ENCODE measurements at regions not wholly inside any gene's neighbourhood (a gene's known extent, or its start where the extent isn't known, plus 50 kb on each side); places are given as distances from the start of the nearest gene placed in this dataset.
"Not testable (repeated sequence)": the region's sequence is repeated elsewhere in the genome, so short reads cannot be mapped to it uniquely, and the experiment has no call there.

DNA sequence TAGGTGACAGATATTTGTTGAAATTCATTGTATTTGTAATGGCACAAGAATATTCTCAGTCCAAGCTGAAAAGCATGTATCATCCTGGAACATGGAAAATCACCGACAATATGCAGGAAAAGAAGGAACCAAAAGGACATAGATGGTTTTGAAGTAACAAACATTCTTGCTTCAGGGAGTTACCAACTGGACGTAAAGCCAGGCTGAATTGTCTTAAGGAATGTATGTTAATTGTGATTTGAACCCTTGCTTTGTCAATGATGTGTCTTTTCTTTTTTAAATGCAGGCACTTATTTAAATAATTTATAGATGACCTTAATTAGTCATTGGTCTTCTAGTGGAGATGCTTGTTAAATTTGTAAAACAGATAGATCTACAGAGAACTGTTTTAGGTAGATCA lies 489.4 kb upstream of the ZP4 start:
- peaks cover 3% of the 10 kb centered on the region; the same call in 1 of the 2 replicates for H3K9me3 Mint-ChIP-seq
- no peaks in the 10 kb centered on the region for H3K27me3 Mint-ChIP-seq (ENCODE audit: low read depth)
- peaks cover 3% of the 10 kb centered on the region; the same call in 1 of the 2 replicates for H3K36me3 Mint-ChIP-seq
- H3K4me1 Mint-ChIP-seq = peaks cover 72% of the 10 kb centered on the region
- TF ChIP-seq ZNF317 (CRISPR knock-in tag; IDR thresholded peaks at IDR 0.05; ENCODE audit: borderline replicate concordance, low read depth) (no peak), CBFB (CRISPR knock-in tag; IDR thresholded peaks at IDR 0.05; ENCODE audit: low read depth) (0 out of 2 replicates have a peak, but pooled peaks have one; percentile 22)
- no peak for DNase-seq (ENCODE audit: low spot score)
- POLR2A ChIA-PET = no interaction called here
- CTCF ChIA-PET = no interaction called here
- no peak overlapping the region for H3K4me3 Mint-ChIP-seq
- ATAC-seq = peak; percentile 51
- peak overlapping the region; percentile 99 for H3K27ac Mint-ChIP-seq

DNA sequence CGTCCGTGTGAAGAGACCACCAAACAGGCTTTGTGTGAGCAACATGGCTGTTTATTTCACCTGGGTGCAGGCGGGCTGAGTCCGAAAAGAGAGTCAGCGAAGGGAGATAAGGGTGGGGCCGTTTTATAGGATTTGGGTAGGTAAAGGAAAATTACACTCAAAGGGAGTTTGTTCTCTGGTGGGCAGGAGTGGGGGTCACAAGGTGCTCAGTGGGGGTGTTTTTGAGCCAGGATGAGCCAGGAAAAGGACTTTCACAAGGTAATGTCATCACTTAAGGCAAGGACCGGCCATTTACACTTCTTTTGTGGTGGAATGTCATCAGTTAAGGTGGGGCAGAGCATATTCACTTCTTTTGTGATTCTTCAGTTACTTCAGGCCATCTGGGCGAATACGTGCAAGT lies 488.7 kb upstream of the ZP4 start:
- CTCF ChIA-PET; H3K4me3 Mint-ChIP-seq; ATAC-seq; DNase-seq (ENCODE audit: low spot score); H3K36me3 Mint-ChIP-seq; H3K27me3 Mint-ChIP-seq (ENCODE audit: low read depth); H3K9me3 Mint-ChIP-seq; POLR2A ChIA-PET: not testable (repeated sequence)
- Mint-ChIP-seq H3K4me1 (peaks cover 72% of the 10 kb centered on the region), H3K27ac (peak overlapping the region; percentile 99)
- peak; percentile 61; the same call in 1 of the 2 replicates for TF ChIP-seq TEAD1 (CRISPR knock-in tag; IDR thresholded peaks at IDR 0.05)

DNA sequence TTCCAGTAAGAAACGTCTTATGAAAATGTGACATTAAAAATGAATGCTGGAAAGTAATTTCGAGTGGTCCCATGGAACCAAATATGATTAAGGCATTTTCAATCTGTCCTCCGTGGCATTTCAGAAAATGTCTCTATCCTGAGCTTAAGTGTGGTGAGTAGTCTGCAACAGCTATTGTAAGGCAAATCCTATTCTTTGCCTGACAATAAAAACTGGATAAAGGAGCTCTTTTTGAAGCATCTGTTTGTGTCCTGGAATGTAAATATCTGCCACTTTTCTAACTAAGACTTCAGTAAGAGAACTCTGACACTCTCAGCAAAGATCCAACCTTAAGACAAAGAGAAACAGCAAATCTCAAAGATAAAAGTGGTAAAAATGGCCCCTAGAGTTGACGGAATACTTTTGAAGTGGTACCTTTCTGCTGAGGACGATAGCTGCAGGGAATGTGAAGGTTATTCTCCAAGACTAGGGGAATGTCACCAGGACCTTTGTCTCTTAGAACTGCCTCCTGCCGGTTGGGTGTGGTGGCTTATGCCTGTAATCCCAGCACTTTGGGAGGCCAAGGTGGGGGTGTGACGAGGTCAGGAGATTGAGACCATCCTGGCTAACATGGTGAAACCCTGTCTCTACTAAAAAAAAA lies 486.7 kb upstream of the ZP4 start:
- 0 out of 2 replicates have a peak, but pooled peaks have one; percentile 44 for TF ChIP-seq ZNF263 (CRISPR knock-in tag; IDR thresholded peaks at IDR 0.05; ENCODE audit: low read depth)
- TF ChIP-seq ZNF425 (CRISPR knock-in tag; conservative IDR thresholded peaks at IDR 0.05) = 0 out of 2 replicates have a peak, but pooled peaks have one; percentile 38
- TF ChIP-seq JUN (CRISPR knock-in tag; IDR thresholded peaks at IDR 0.05) = no peak
- DNase-seq (ENCODE audit: low spot score) (peak; percentile 30), ATAC-seq (peak; percentile 68)
- H3K4me1 Mint-ChIP-seq = peaks cover 57% of the 10 kb centered on the region
- peaks cover 3% of the 10 kb centered on the region; the same call in 1 of the 2 replicates for H3K9me3 Mint-ChIP-seq
- peaks cover 3% of the 10 kb centered on the region; the same call in 1 of the 2 replicates for H3K36me3 Mint-ChIP-seq
- ChIA-PET POLR2A (no interaction called here), CTCF (interaction anchor here (1.1 kb wide), 1 partner anchor 526 kb away, joined by 4 read pairs; no protein-coding TSS in a partner anchor)
- no peaks in the 10 kb centered on the region for H3K27me3 Mint-ChIP-seq (ENCODE audit: low read depth)
- H3K27ac Mint-ChIP-seq = peak overlapping the region; percentile 96
- H3K4me3 Mint-ChIP-seq = no peak overlapping the region; the same call in 1 of the 2 replicates

GRCh38 chr1:238370599-238370998 lies 479.9 kb upstream of the ZP4 start:
- ChIA-PET CTCF (interaction anchor here (0.6 kb wide), 1 partner anchor 12 kb away, joined by 3 read pairs; no protein-coding TSS in a partner anchor), POLR2A (no interaction called here)
- H3K4me3 Mint-ChIP-seq = no peak overlapping the region
- H3K27ac Mint-ChIP-seq = no peak overlapping the region
- TF ChIP-seq, protein P1, sequence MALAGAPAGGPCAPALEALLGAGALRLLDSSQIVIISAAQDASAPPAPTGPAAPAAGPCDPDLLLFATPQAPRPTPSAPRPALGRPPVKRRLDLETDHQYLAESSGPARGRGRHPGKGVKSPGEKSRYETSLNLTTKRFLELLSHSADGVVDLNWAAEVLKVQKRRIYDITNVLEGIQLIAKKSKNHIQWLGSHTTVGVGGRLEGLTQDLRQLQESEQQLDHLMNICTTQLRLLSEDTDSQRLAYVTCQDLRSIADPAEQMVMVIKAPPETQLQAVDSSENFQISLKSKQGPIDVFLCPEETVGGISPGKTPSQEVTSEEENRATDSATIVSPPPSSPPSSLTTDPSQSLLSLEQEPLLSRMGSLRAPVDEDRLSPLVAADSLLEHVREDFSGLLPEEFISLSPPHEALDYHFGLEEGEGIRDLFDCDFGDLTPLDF (CRISPR knock-in tag; IDR thresholded peaks at IDR 0.05) = no peak
- TF ChIP-seq, protein P2, sequence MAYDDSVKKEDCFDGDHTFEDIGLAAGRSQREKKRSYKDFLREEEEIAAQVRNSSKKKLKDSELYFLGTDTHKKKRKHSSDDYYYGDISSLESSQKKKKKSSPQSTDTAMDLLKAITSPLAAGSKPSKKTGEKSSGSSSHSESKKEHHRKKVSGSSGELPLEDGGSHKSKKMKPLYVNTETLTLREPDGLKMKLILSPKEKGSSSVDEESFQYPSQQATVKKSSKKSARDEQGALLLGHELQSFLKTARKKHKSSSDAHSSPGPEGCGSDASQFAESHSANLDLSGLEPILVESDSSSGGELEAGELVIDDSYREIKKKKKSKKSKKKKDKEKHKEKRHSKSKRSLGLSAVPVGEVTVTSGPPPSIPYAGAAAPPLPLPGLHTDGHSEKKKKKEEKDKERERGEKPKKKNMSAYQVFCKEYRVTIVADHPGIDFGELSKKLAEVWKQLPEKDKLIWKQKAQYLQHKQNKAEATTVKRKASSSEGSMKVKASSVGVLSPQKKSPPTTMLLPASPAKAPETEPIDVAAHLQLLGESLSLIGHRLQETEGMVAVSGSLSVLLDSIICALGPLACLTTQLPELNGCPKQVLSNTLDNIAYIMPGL (CRISPR knock-in tag; IDR thresholded peaks at IDR 0.05) = no peak
- TF ChIP-seq ZBTB21 (CRISPR knock-in tag; IDR thresholded peaks at IDR 0.05; ENCODE audit: borderline replicate concordance) (no peak), ZSCAN18 (CRISPR knock-in tag; IDR thresholded peaks at IDR 0.05) (no peak), JUN (CRISPR knock-in tag; IDR thresholded peaks at IDR 0.05) (no peak), PRRX2 (CRISPR knock-in tag; IDR thresholded peaks at IDR 0.05) (no peak), ZNF219 (CRISPR knock-in tag; IDR thresholded peaks at IDR 0.05; ENCODE audit: borderline replicate concordance) (no peak), EMX1 (CRISPR knock-in tag; IDR thresholded peaks at IDR 0.05) (no peak)
- TF ChIP-seq, protein P3, sequence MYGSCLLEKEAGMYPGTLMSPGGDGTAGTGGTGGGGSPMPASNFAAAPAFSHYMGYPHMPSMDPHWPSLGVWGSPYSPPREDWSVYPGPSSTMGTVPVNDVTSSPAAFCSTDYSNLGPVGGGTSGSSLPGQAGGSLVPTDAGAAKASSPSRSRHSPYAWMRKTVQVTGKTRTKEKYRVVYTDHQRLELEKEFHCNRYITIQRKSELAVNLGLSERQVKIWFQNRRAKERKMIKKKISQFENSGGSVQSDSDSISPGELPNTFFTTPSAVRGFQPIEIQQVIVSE (CRISPR knock-in tag; IDR thresholded peaks at IDR 0.05; ENCODE audit: borderline replicate concordance) = no peak
- H3K27me3 Mint-ChIP-seq (ENCODE audit: low read depth) = no peaks in the 10 kb centered on the region
- ATAC-seq = no peak
- DNase-seq (ENCODE audit: low spot score) = no peak
- H3K9me3 Mint-ChIP-seq = peaks cover 24% of the 10 kb centered on the region
- peaks cover 7% of the 10 kb centered on the region for H3K4me1 Mint-ChIP-seq
- peaks cover 9% of the 10 kb centered on the region for H3K36me3 Mint-ChIP-seq
